Mammary epithelial cell (primary cell): ENCODE measurements at regions not wholly inside any gene's neighbourhood (a gene's known extent, or its start where the extent isn't known, plus 50 kb on each side); places are given as distances from the start of the nearest gene placed in this dataset.

Source experiments
- EZH2 ChIP-seq: IDR thresholded peaks from 2 replicates; pipeline ENCODE4 v1.6.1; 2012; ENCODE audit warnings: low read length, inconsistent platforms, borderline replicate concordance
- TF ChIP-seq, protein P1 (sequence below), 2 donors: IDR thresholded peaks in 1 of 2; conservative IDR thresholded peaks in 1 of 2; 2 replicates each; pipeline ENCODE4 v1.5.1; 2011 to 2012; ENCODE audit warnings: inconsistent platforms in 2 of 2, low read length in 2 of 2, mild to moderate bottlenecking in 2 of 2, control low read depth in 1 of 2, low read depth in 1 of 2; ENCODE audit not compliant: insufficient read depth in 1 of 2; ENCODE audit errors: extremely low read depth in 1 of 2

DNA sequence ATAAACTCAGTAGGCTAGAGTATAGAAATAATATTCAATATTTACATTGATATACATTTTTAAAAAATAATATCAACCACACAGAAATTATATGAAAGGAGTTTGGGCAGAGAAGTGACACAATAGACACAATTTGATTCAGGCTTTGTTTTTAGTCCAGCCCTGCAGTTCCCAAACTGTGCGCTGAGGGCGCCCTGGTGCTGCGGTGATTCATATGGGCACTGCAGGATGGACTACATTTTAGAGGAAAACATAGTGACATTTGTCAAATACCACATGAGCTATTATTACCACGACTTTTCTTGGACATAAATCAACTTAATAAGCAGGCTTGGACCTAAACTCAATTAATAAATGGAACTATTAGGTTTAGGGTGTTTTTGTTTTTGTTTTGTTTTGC lies 364.3 kb upstream of the ID4 start:
- TF ChIP-seq, protein P1, sequence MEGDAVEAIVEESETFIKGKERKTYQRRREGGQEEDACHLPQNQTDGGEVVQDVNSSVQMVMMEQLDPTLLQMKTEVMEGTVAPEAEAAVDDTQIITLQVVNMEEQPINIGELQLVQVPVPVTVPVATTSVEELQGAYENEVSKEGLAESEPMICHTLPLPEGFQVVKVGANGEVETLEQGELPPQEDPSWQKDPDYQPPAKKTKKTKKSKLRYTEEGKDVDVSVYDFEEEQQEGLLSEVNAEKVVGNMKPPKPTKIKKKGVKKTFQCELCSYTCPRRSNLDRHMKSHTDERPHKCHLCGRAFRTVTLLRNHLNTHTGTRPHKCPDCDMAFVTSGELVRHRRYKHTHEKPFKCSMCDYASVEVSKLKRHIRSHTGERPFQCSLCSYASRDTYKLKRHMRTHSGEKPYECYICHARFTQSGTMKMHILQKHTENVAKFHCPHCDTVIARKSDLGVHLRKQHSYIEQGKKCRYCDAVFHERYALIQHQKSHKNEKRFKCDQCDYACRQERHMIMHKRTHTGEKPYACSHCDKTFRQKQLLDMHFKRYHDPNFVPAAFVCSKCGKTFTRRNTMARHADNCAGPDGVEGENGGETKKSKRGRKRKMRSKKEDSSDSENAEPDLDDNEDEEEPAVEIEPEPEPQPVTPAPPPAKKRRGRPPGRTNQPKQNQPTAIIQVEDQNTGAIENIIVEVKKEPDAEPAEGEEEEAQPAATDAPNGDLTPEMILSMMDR (conservative IDR thresholded peaks at IDR 0.05 in 1 of 2, IDR thresholded peaks at IDR 0.05 in 1 of 2; ENCODE audit: extremely low read depth in 1 of 2, insufficient read depth in 1 of 2, low read depth in 1 of 2, low read length in 2 of 2): peak; percentile 67 to 68
- no peak for TF ChIP-seq EZH2
